K562 (cell line): ENCODE measurements at regions not wholly inside any gene's neighbourhood (a gene's known extent, or its start where the extent isn't known, plus 50 kb on each side); places are given as distances from the start of the nearest gene placed in this dataset.

Source experiments
- ATAC-seq: fragments of 200-7000 bp; cut with Tn5 transposase; 3 replicates; pipeline ENCODE4 v1.9.1; 2020; ENCODE audit warnings: moderate library complexity
- BruUV-seq: library from RNA; stranded (reverse); fragments of 400-500 nt; replicated peaks from 2 replicates; lab custom pipeline; 2021; lab: Mats Ljungman, UMichigan
- CTCF ChIA-PET: fragments of 300-600 bp; formaldehyde crosslinking; extraction: SDS; loops from one replicate; lab custom pipeline; 2021; ENCODE audit warnings: low intra/inter-chr PET ratio; lab: Yijun Ruan, JAX
- POLR2A ChIA-PET: fragments of 300-600, 350-650 bp; sonication (Branson Sonifier 250); formaldehyde crosslinking; extraction: SDS; loops from one replicate; lab custom pipeline; 2021; ENCODE audit warnings: antibody characterized with exemption, inconsistent platforms; lab: Yijun Ruan, JAX
- DNase-seq, 4 experiments: peaks; one replicate each; pipeline versions ENCODE4 v3.0.0 to v3.0.0-alpha.2; 2011 to 2018; ENCODE audit warnings: low spot score in 3 of 4, mixed read lengths in 3 of 4; ENCODE audit errors: extremely low read depth in 1 of 4
- FAIRE-seq: peaks from 2 replicates; lab custom pipeline; 2011; peaks lifted over from hg19 to GRCh38; lab: Jason Lieb, UNC
- H2AFZ ChIP-seq: 2 replicates; pipeline ENCODE4 v1.6.0; 2011; ENCODE audit warnings: low read depth, low read length, control low read depth, inconsistent platforms
- H3K27ac ChIP-seq: fragments of 200-600 bp; 3 replicates; pipeline ENCODE4 v1.8.0; 2011; ENCODE audit warnings: low read depth, mild to moderate bottlenecking, control low read depth, inconsistent platforms, low read length, moderate library complexity, mixed read lengths; ENCODE audit errors: extremely low read depth
- H3K27me3 ChIP-seq, 2 experiments: fragments of 300-600 bp in 1 of 2; 2 replicates in 1 of 2; 3 replicates in 1 of 2; pipeline versions ENCODE4 v1.6.0 to v1.8.0; 2011; ENCODE audit warnings: inconsistent platforms in 2 of 2, low read length in 2 of 2, mild to moderate bottlenecking in 1 of 2, mixed read lengths in 1 of 2, moderate library complexity in 1 of 2; ENCODE audit not compliant: control insufficient read depth in 2 of 2, insufficient read depth in 2 of 2
- H3K36me3 ChIP-seq: fragments of 300-600 bp; 3 replicates; pipeline ENCODE4 v1.8.0; 2011; ENCODE audit warnings: mild to moderate bottlenecking, low read length, inconsistent platforms; ENCODE audit not compliant: control insufficient read depth, insufficient read depth
- H3K4me1 ChIP-seq, 2 experiments: fragments of 200-600 bp in 1 of 2; replicated peaks in 1 of 2; 2 replicates in 1 of 2; 3 replicates in 1 of 2; pipeline versions ENCODE4 v1.5.1 to v1.8.0; 2011; ENCODE audit warnings: inconsistent platforms in 2 of 2, low read length in 2 of 2, mild to moderate bottlenecking in 1 of 2, mixed read lengths in 1 of 2, moderate library complexity in 1 of 2; ENCODE audit not compliant: control insufficient read depth in 2 of 2, insufficient read depth in 2 of 2
- H3K4me2 ChIP-seq: 2 replicates; pipeline ENCODE4 v1.6.1; 2011; ENCODE audit warnings: low read length, control low read depth, inconsistent platforms, mixed read lengths; ENCODE audit not compliant: insufficient read depth
- H3K4me3 ChIP-seq: fragments of 200-600 bp; sonication (generic), shearing (Covaris generic); 2 replicates; pipeline ENCODE4 v1.5.1; 2016; ENCODE audit warnings: control low read depth, inconsistent platforms
- H3K79me2 ChIP-seq: fragments of 200-600 bp; 3 replicates; pipeline ENCODE4 v1.8.0; 2011; ENCODE audit warnings: low read length, inconsistent platforms; ENCODE audit not compliant: control insufficient read depth, insufficient read depth
- H3K9ac ChIP-seq, 2 experiments: 2 replicates each; pipeline versions ENCODE4 v1.6.0 to v1.6.1; 2011; ENCODE audit warnings: low read depth in 2 of 2, low read length in 2 of 2, control low read depth in 1 of 2, inconsistent platforms in 1 of 2, mild to moderate bottlenecking in 1 of 2, mixed read lengths in 1 of 2; ENCODE audit not compliant: insufficient read depth in 1 of 2
- H3K9me1 ChIP-seq: one replicate; pipeline ENCODE4 v1.6.0; 2011; ENCODE audit warnings: inconsistent platforms, mild to moderate bottlenecking, low read length, moderate library complexity; ENCODE audit not compliant: control insufficient read depth, insufficient read depth
- H3K9me3 ChIP-seq: replicated peaks from 2 replicates; pipeline ENCODE4 v1.5.1; 2011; ENCODE audit warnings: low read depth, low read length, inconsistent platforms; ENCODE audit not compliant: control insufficient read depth, insufficient read depth
- H4K20me1 ChIP-seq: replicated peaks from 2 replicates; pipeline ENCODE4 v1.6.1; 2011; ENCODE audit warnings: low read length, inconsistent platforms, mixed read lengths; ENCODE audit not compliant: control insufficient read depth, insufficient read depth
- CEBPG ChIP-seq, 3 experiments: fragments of 200-800 bp in 1 of 3; sonication (Bioruptor generic) in 1 of 3; sonication (generic) in 1 of 3; formaldehyde crosslinking in 1 of 3; IDR thresholded peaks in 2 of 3; conservative IDR thresholded peaks in 1 of 3; 2 replicates each; pipeline versions ENCODE4 v1.6.1 to v1.8.0; 2016 to 2022; ENCODE audit warnings: missing compliant biosample characterization in 2 of 3, missing genetic modification characterization in 2 of 3, mild to moderate bottlenecking in 1 of 3, missing genetic modification reagents in 1 of 3
- HIVEP1 ChIP-seq: fragments of 250-450 bp; sonication (Bioruptor Pico); IDR thresholded peaks from 2 replicates; pipeline ENCODE4 v1.4.0; 2020; ENCODE audit warnings: mild to moderate bottlenecking
- OTX1 ChIP-seq: fragments of 450-650 bp; formaldehyde crosslinking; IDR thresholded peaks from 2 replicates; pipeline ENCODE4 v1.4.0; 2022; ENCODE audit warnings: mild to moderate bottlenecking
- RAD51 ChIP-seq: fragments of 450-650 bp; IDR thresholded peaks from 2 replicates; pipeline ENCODE4 v1.7.1; 2016; ENCODE audit warnings: low read depth, mild to moderate bottlenecking, borderline replicate concordance
- SLC30A9 ChIP-seq: fragments of 250-450 bp; sonication (Bioruptor Pico); IDR thresholded peaks from 2 replicates; pipeline ENCODE4 v1.8.0; 2022; ENCODE audit warnings: mild to moderate bottlenecking, moderate library complexity
- SNRNP70 ChIP-seq: fragments of 200-400 bp; formaldehyde crosslinking; optimal IDR thresholded peaks from 2 replicates; pipeline ENCODE3; 2017; ENCODE audit warnings: low read depth, low read length
- TAF1 ChIP-seq: IDR thresholded peaks from 2 replicates; pipeline ENCODE4 v1.6.1; 2011; ENCODE audit warnings: mild to moderate bottlenecking, low read length, moderate library complexity; ENCODE audit not compliant: insufficient read depth, control insufficient read depth, severe bottlenecking; ENCODE audit errors: extremely low read depth
- ZNF263 ChIP-seq: sonication (generic); formaldehyde crosslinking; IDR thresholded peaks from 2 replicates; pipeline ENCODE4 v1.8.0; 2022; ENCODE audit warnings: mild to moderate bottlenecking, missing genetic modification reagents, borderline replicate concordance
- ZNF785 ChIP-seq: fragments of 250-450 bp; sonication (Bioruptor Pico); IDR thresholded peaks from 2 replicates; pipeline ENCODE4 v1.4.0; 2020; ENCODE audit warnings: mild to moderate bottlenecking
- WGBS: fragments of 100-300 bp; shearing (Covaris generic); methylation state at CpG from one replicate; pipeline ENCODE4 v1.1.6; 2016; ENCODE audit warnings: low coverage, mixed read lengths; ENCODE audit not compliant: insufficient coverage; ENCODE audit errors: missing lambda C conversion rate; 5-methylcytosine and 5-hydroxymethylcytosine counted together
- in situ Hi-C: fragments of 300-500 bp; cut with MboI; formaldehyde crosslinking; loops from 4 replicates; pipeline ENCODE4 v1.15.0; 2018; ENCODE audit warnings: inconsistent platforms, mixed read lengths
- intact Hi-C: fragments of 100-400 bp; cut with micrococcal nuclease; formaldehyde crosslinking; loops from 2 replicates; pipeline ENCODE4 v1.14.2; 2022
- TF ChIP-seq, protein P1 (sequence below): fragments of 450-650 bp; IDR thresholded peaks from 2 replicates; pipeline ENCODE4 v1.6.1; 2016; ENCODE audit warnings: borderline replicate concordance

- no peak for DNase-seq
- FAIRE-seq: no peak
- TF ChIP-seq SLC30A9 (CRISPR knock-in tag): no peak
- TF ChIP-seq SNRNP70: no peak
- no peak for TF ChIP-seq CEBPG (CRISPR knock-in tag; IDR thresholded peaks at IDR 0.05)
- no peak for TF ChIP-seq CEBPG (tag; conservative IDR thresholded peaks at IDR 0.05 in 1 of 2, IDR thresholded peaks at IDR 0.05 in 1 of 2)
- TF ChIP-seq, protein P1, sequence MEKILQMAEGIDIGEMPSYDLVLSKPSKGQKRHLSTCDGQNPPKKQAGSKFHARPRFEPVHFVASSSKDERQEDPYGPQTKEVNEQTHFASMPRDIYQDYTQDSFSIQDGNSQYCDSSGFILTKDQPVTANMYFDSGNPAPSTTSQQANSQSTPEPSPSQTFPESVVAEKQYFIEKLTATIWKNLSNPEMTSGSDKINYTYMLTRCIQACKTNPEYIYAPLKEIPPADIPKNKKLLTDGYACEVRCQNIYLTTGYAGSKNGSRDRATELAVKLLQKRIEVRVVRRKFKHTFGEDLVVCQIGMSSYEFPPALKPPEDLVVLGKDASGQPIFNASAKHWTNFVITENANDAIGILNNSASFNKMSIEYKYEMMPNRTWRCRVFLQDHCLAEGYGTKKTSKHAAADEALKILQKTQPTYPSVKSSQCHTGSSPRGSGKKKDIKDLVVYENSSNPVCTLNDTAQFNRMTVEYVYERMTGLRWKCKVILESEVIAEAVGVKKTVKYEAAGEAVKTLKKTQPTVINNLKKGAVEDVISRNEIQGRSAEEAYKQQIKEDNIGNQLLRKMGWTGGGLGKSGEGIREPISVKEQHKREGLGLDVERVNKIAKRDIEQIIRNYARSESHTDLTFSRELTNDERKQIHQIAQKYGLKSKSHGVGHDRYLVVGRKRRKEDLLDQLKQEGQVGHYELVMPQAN: no peak
- no peak for TF ChIP-seq ZNF263 (CRISPR knock-in tag)
- no peak for TF ChIP-seq HIVEP1 (CRISPR knock-in tag)
- no peak for TF ChIP-seq RAD51
- no peak for TF ChIP-seq ZNF785 (CRISPR knock-in tag)
- no peak for TF ChIP-seq TAF1
- TF ChIP-seq OTX1 (CRISPR knock-in tag): no peak
- TF ChIP-seq, all 486 proteins: peak for 0
- intact Hi-C loops: no loop called here
- Histone ChIP-seq H3K27ac (no peak overlapping the region), H3K9ac (no peak overlapping the region), H2AFZ (no peak overlapping the region), H4K20me1 (0 out of 2 replicates have a peak, but pooled peaks cover 8% of the 10 kb centered on the region), H3K4me2 (no peak overlapping the region), H3K9me3 (peaks cover 3% of the 10 kb centered on the region; the same call in 1 of the 2 replicates), H3K4me3 (no peak overlapping the region), H3K9me1 (no peaks in the 10 kb centered on the region), H3K4me1 (no peaks in the 10 kb centered on the region), H3K79me2 (no peaks in the 10 kb centered on the region), H3K27me3 (peaks cover 20 to 48% of the 10 kb centered on the region in 2 experiments; a peak in 4 of 5 replicates), H3K36me3 (no peaks in the 10 kb centered on the region)
- CTCF ChIA-PET: no interaction called here
- in situ Hi-C loops: no loop called here
- POLR2A ChIA-PET: interaction anchor here (0.6 kb wide), 1 partner anchor 20 kb away, joined by 3 read pairs; no protein-coding TSS in a partner anchor
- BruUV-seq: no TSS peak
- no peak for ATAC-seq
- 1% methylated on average over 25 of the region's 25 CpGs for WGBS
These were observed 181.4 kb upstream of the SHH start for GRCh38 chr7:155993420-155994278.
